Activated T-helper 1 cell treated with anti-CD3 and anti-CD28 coated beads, Interleukin-2, amount 50 U/mL, for 16 hours (primary cell): ENCODE measurements at regions not wholly inside any gene's neighbourhood (a gene's known extent, or its start where the extent isn't known, plus 50 kb on each side); places are given as distances from the start of the nearest gene placed in this dataset.
"Not testable (repeated sequence)": the region's sequence is repeated elsewhere in the genome, so short reads cannot be mapped to it uniquely, and the experiment has no call there.

ENCODE experiments used
- DNase-seq, 2 donors: peaks; one replicate each; pipeline ENCODE4 v3.0.0-alpha.2; 2020; ENCODE audit warnings: low read depth in 1 of 2, low spot score in 1 of 2

DNA sequence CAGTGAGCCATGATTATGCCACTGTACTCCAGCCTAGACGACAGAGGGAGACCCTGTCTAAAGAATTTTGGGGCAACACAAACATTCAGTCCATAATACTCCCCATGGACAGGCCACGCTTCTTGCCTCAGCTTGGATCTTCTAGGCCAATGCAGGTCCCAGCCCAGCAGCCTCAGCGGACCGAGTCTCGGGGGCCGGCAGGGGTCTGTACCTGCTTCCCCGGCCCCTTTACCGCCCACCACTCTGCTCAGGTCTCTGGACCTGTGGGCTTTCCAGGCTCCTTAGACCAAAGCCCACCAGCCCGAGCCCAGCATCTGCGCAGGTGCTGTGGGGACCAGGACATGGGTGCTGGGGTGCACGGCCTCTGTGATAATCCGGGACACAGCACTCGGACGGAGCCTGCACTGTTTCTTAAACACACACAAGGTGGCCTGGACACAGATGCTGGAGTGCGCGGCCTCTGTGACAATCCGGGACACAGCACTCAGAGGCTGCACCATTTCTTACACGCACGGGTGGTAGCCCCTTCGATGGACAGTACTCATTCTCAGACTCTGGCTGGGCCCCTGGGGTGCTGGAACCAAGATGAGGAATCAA is 62.1 kb upstream of the GPC1 start:
- DNase-seq = no peak

DNA sequence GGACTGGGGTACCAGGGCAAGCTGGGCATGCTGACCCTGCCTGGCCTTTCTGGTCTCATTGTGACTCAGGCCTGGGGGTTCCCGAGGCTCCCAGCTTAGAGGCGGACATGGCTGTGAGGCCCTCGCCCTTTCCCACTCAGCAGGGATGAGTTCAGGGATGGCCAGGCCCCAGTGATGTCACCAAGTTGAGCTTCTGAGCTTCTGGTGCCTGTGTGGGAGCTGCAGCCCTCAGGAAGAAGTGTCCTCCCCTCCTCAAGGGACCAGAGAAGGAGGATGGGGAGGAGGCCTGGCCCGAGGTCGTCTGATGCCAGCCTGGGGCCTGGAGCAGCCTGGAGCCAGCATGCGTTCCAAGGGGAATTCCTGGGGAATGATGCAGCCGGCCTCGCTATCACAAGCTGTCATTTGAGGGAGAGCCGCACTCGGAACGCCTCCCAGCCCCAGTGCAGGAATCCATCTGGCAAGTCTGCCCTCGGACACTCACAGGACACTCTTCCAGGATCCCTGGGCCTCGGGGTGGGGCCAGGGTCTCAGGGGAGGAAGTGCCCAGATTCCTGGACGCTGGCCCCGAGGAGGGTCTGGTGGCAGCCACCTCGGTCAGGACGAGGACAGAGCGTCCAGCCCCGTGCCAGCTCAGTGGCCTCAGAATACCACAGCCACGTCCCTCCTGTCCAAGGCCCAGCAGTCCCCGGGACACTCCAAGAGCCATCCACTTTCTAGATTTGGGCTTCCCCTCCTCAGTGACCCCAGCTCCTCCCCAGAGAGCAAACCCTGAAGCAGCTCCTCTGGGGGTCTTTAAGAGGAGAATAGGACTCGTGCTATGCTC is 61.2 kb upstream of the GPC1 start:
- no peak for DNase-seq

DNA sequence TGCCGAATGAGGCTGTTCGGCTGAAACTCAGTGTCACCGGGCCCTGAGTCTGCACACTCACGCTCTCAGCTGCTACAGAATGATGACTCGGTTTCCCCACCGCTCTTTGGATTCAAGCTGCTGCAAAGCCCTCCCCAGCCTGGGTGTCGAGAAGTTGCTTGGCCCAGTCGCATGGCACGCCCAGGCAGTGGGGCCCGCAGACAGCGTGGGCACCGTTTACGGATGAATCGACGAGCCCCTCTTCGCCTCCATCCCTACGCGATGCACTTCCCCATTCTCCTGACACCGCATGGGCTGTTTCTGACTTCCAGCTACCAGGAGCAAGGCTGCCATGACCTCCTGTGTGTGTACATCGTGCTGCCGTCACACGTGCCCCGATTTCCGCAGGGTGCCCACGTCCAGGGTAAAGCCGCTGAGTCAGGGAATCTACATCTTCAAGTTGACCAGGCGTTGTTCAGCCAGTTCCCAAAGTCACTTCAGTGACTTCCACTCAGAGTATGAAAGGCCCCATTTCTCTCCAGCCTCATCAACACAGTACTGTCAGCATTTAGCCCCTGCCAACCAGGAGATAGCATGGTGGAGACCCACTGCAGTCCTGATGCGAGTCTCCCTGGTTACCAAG is 60.3 kb upstream of the GPC1 start:
- no peak for DNase-seq

DNA sequence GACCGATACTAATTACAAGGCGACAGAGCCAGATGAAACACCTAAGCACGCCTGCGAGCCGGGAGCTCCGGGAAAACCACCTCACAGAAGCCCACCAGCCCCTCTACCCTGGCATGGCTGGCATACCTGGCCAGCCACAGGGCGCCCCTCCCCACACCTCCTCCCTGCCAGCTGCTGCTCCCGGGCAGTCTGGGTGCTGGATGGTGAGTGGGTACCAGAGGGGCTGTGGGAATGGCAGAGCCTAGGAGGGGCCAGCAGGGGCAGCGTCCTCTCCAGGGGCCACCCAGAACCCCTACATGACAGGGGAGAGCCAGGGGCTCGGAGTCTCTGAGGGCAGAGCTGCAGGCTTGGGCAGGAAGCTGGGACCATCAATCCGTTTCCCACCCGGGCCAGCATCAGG is 58.7 kb upstream of the GPC1 start:
- no peak for DNase-seq

DNA sequence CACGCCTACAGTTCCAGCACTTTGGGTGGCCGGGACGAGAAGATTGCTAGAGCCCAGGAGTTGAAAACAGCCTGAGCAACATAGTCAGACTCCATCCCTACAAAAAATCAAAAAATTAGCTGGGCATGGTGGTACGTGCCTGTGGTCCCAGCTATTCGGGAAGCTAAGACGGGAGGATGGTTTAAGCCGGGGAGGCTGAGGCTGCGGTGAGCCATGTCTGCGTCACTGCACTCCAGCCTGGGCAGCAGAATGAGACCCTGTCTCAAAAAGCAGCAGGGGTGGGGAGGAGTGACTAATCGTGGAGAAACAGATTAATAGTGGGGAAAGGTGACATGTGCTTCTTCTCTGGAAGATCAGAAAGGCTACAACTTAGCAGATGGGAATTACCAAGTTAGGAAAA is 58.1 kb upstream of the GPC1 start:
- no peak for DNase-seq

DNA sequence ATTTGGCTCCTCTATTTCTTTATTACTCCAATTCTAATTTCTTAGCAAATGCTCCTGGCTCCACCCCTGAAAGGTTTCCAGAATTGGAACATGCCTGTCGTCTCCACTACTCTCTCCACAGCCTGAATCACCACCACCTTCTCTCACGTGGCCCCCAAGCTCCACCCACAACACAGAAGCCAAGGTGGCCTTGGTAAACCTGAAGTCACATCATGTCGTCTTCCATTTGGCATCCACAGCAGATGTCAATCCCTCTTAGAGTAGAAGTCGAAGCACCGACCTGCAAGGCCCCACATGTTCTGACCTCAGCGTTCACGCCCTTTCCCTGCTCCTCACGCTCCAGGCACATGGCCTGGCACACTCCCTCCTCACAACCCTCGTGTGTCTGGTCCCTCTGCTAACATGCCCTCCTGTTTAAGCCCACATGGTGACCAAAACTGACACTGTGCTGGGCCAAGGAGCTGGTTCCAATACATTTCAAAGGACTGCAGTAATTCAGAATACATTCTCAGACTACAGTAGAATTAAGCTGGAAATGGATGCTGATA is 56.3 kb upstream of the GPC1 start:
- no peak for DNase-seq

DNA sequence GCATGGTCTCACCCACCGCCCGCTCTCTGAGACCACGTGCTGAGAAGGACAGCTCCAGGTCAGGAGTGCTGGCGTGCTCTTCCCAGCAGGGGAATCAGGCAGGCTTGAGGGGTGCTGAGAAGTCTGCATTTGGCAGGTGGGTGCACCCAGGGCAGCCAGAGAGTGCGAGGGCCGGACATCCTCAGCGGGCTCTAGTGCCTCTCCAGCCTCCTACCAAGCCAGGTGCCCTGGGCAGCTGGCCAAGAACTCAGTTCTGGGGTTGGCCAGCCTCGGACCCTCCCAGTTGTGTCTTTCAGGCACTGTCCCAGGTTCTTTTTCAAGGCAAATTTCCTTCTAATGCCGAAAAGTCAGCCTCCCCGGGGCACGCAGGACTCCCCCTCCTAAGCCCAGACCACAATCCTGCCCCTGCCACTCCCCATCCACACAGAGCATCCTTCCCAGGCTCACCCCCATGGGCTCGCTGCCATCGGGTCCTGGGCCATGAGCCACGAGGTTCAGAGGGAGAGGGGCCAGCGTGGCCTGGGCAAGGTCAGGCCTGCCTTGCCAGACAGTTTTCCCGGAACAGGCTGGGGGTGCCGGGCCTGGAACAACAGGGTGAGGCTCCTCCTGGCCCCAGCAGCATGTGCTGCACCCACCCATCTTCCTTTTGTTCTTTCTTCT is 52.2 kb upstream of the GPC1 start:
- no peak for DNase-seq

DNA sequence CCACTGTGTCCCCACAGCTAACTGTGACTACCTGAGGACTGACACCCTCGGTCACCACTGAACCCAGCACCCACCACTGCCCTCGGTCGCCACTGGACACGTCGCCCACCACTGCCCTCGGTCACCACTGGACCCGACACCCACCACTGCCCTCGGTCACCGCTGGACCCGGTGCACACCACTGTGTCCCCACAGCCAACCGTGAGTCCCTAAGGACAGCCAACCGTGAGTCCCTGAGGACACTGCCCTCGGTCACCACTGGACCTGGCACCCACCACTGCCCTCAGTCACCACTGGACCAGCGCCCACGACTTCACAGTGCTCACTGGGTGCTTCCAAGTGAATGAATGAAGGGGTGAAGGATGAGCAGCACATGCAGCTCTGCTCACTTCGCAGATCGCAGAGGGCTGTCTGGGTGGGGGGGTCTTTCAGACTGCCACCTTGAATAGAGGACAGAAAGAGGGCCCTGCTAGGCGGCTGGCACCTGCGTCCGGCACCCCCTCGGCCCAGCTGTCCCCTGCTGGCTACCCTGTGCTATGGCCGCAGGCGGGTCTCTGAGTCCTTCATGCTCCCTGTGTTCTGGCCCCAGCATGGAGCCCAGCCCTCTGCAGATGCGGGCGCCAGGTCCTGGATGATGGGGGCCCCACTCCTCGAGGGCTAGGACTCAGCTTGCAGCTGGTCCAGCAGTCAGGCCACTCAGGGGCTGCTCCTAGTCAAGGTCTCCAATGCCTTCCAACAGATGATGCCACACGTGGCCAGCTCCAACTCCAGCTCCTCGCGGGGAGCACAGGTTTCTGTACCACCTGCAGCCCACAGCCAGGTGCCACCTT is 51.4 kb upstream of the GPC1 start:
- no peak for DNase-seq

DNA sequence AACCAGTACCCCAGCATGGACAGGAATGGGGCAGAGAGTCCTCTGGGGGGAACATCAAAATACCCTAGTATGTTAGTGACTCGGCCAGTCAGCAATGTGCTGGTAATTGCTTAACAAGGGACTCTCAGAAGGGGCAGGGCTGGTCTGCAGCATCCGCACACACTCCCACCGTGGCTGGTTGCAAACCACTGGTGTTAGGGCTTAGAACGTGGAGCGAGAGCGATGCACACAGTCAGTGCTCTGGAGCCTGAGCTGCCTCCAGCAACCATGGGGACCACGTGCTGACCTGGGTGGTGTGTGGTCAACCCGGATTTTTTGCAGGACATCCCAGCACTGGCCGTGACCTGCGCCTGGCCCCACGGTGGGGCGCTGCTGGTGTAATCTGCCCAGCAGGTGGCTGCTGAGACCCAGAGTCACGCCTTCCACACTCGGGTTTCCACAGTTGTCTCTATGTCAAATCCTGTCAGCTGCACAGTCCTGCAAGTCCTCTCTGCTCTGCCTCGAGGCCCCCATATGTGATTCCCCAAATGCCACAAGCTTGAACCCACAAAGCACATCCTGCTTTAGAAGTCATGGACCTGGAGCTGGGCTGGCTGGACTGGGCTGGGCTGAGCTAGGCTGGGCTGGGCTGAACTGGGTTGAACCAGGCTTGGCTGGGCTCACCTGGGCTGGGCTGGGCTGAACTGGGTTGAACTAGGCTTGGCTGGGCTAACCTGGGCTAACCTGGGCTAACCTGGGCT is 50.6 kb upstream of the GPC1 start:
- no peak for DNase-seq

DNA sequence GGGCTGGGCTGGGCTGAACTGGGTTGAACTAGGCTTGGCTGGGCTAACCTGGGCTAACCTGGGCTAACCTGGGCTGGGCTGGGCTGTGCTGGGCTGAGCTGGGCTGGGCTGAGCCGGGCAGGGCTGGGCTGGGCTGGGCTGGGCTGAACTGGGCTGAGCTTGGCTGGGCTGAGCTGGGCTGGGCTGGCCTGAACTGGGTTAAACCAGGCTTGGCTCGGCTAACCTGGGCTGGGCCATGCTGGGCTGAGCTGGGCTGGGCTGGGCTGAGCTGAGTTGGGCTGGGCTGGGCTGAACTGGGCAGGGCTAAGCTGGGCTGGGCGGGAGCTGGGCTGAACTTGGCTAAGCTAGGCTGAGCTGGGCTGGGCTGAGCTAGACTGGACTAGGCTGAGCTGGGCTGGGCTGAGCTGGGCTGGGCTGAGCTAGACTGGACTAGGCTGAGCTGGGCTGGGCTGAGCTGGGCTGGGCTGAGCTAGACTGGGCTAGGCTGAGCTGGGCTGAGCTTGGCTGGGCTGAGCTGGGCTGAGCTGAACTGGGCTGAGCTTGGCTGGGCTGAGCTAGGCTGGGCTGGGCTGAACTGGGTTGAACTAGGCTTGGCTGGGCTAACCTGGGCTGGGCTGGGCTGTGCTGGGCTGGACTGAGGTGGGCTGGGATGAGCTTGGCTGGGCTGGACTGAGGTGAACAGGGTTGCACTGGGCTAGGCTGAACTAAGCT is 49.9 kb upstream of the GPC1 start:
- DNase-seq = not testable (repeated sequence)
